Small intestine (tissue), 7 donors: ENCODE measurements at regions not wholly inside any gene's neighbourhood (a gene's known extent, or its start where the extent isn't known, plus 50 kb on each side); places are given as distances from the start of the nearest gene placed in this dataset.

Source experiments
- DNase-seq, 2 donors: peaks; one replicate each; pipeline versions ENCODE4 v3.0.0 to v3.0.0-alpha.2; 2013
- FAIRE-seq: peaks from 2 replicates; lab custom pipeline; 2012; peaks lifted over from hg19 to GRCh38; lab: Jason Lieb, UNC
- H3K27ac ChIP-seq, 3 donors: one replicate each; pipeline ENCODE4 v1.5.1; 2013; ENCODE audit warnings: low read length in 2 of 3, mild to moderate bottlenecking in 2 of 3, control low read depth in 1 of 3, inconsistent platforms in 1 of 3, low read depth in 1 of 3, moderate library complexity in 1 of 3
- H3K27me3 ChIP-seq, 3 donors: one replicate each; pipeline ENCODE4 v1.6.1; 2013; ENCODE audit warnings: low read length in 3 of 3, inconsistent platforms in 1 of 3; ENCODE audit not compliant: control insufficient read depth in 3 of 3, insufficient read depth in 3 of 3
- H3K36me3 ChIP-seq, 3 donors: one replicate each; pipeline ENCODE4 v1.6.1; 2013; ENCODE audit warnings: low read length in 3 of 3, inconsistent platforms in 1 of 3, low read depth in 1 of 3, mild to moderate bottlenecking in 1 of 3, moderate library complexity in 1 of 3; ENCODE audit not compliant: control insufficient read depth in 3 of 3, insufficient read depth in 2 of 3
- H3K4me1 ChIP-seq, 3 donors: one replicate each; pipeline ENCODE4 v1.6.1; 2013; ENCODE audit warnings: low read length in 2 of 3, inconsistent platforms in 1 of 3, low read depth in 1 of 3, mild to moderate bottlenecking in 1 of 3, moderate library complexity in 1 of 3; ENCODE audit not compliant: control insufficient read depth in 3 of 3, insufficient read depth in 2 of 3
- H3K4me3 ChIP-seq, 3 donors: one replicate each; pipeline ENCODE4 v1.5.1; 2013; ENCODE audit warnings: low read length in 3 of 3, control low read depth in 1 of 3, inconsistent platforms in 1 of 3, low read depth in 1 of 3, mild to moderate bottlenecking in 1 of 3, moderate library complexity in 1 of 3
- H3K9me3 ChIP-seq, 2 donors: one replicate each; pipeline ENCODE4 v1.6.1; 2013; ENCODE audit warnings: low read depth in 1 of 2, low read length in 1 of 2; ENCODE audit not compliant: control insufficient read depth in 2 of 2, insufficient read depth in 1 of 2
- WGBS, 3 donors: extraction: QIAGEN DNeasy Blood & Tissue Kit; methylation state at CpG; one replicate each; pipeline ENCODE4 v1.1.7; 2013; 5-methylcytosine and 5-hydroxymethylcytosine counted together
- donor health status: healthy with polysubstance abuse.
- donor health status: control.
- donor health status: control.
- donor health status: Bipolar disorder and iron deficiency.
- donor health status: healthy.

DNA sequence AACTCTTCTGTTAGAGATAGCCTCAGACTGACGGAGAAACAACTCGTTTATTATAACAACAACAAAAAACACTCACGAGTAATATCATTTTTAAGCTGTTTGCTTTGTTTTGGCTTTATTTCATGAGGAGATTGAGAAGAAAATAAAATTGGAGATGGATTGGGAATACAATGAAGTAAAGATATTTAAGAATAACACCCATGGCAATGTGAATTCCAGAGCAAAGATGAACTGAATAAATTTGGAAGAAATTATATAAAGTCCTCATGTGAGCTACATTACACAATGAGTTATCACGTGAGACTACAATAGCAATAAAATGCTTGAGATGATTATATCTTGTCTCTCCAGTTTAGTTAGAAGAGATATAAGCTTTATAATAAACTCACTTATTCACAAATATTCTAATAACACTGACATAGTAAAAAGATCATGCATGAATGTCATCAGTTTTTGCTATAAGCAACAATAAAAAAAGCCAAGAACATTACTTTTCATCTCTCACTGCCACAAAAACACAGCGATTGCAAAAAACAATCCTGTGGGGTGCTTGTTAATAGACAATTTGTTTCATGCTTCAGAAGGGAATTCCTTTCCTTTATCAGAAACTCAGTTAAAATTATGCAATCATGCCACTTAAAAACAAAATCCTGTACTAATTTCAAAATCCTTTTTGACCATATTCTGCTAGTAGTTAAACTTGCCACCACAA, 696.7 kb upstream of the MARCKS start:
- WGBS, 3 donors: 64 to 79% (median 78%) methylated on average over 5 of the region's 5 CpGs
- Histone ChIP-seq H3K4me3 (no peak overlapping the region), H3K4me1 (no peaks in the 10 kb centered on the region), H3K36me3 (no peaks in the 10 kb centered on the region), H3K27ac (no peak overlapping the region), H3K9me3 (no peaks in the 10 kb centered on the region), H3K27me3 (no peaks in the 10 kb centered on the region)
- DNase-seq (no peak), FAIRE-seq (no peak)

DNA sequence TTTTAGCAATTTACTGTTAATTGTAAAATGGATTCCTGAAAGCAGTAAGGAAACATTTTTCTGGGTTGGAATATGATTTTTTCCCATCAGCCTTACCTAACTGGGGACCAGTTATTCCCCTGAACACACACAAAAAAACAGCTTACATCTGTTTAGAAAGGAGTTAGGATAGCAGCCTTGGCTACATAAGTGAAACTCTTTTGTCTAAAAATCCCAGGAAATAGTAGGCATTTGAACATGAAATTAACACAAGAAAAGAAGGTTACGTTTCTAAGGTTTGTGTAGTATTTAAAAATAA, 696.2 kb upstream of the MARCKS start:
- no peaks in the 10 kb centered on the region for H3K36me3 ChIP-seq

DNA sequence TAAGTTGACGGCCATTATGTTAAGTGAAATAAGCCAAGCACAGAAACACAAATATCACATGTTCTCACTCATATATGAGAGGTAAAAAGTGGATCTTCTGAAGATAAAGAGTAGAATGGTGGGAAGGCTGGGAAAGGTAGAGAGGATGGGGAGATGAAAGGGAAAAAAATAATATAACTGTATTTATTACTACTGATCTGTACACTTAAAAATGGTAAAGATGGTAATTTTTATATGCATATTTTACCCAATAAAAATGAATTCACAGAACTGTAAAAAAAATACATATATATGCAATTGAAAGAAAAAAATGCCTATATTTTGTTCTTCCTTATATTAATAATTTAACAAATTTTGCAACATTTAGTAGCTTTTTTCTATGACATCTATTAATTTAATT, 694.4 kb upstream of the MARCKS start:
- DNase-seq (no peak), FAIRE-seq (peak; percentile 67)
- H3K9me3 ChIP-seq: no peaks in the 10 kb centered on the region
- H3K27ac ChIP-seq: no peak overlapping the region
- H3K36me3 ChIP-seq: no peaks in the 10 kb centered on the region
- 92 to 98% (median 97%) methylated on average over 1 of the region's 1 CpG for WGBS, 3 donors
- H3K4me1 ChIP-seq: no peaks in the 10 kb centered on the region
- no peaks in the 10 kb centered on the region for H3K27me3 ChIP-seq
- H3K4me3 ChIP-seq: no peak overlapping the region

More for the DNA sequence above, 696.2 kb upstream of the MARCKS start:
- Histone ChIP-seq H3K4me3 (no peak overlapping the region), H3K27ac (no peak overlapping the region), H3K4me1 (no peaks in the 10 kb centered on the region), H3K9me3 (no peaks in the 10 kb centered on the region), H3K27me3 (no peaks in the 10 kb centered on the region)
- FAIRE-seq (no peak), DNase-seq (no peak)
- 62 to 89% (median 81%) methylated on average over 1 of the region's 1 CpG for WGBS, 3 donors

DNA sequence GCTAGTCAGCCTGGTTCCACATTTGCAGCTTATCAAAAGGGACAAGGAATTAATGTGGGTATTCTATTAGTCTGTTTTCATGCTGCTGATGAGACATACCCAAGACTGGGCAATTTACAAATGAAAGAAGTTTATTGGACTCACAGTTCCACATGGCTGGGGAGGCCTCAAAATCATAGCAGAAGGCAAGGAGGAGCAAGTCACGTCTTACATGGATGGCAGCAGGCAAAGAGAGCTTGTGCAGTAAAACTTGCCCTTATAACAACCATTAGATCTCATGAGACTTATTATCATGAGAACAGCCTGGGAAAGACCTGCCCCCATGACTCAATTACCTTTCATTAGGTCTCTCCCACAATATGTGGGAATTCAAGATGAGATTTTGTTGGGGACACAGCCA, 689.1 kb upstream of the MARCKS start:
- DNase-seq (no peak), FAIRE-seq (no peak)
- Histone ChIP-seq H3K4me1 (no peaks in the 10 kb centered on the region), H3K9me3 (peaks cover 0 to 4% of the 10 kb centered on the region in 2 donors), H3K36me3 (no peaks in the 10 kb centered on the region), H3K27me3 (no peaks in the 10 kb centered on the region), H3K27ac (no peak overlapping the region), H3K4me3 (no peak overlapping the region)
- WGBS, 3 donors: 80 to 89% (median 80%) methylated on average over 1 of the region's 1 CpG

DNA sequence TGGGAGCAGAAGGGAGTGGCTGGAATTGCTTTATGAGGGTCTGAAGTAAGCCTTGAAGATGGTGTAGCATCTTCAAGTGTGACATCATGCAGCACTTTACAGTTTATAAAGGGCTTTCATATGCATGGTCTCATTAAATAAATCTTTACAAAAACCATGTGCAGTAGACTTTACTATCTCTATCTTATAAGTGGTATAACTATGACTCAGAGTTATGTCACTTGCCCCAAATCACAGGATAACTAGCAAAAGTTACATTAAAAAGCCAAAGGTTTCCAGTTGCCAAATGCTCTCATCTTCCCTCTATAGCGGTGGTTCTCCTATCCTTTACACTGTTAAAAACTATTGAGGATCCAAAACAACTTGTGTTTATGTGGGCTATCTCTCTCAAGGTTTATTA, 687.7 kb upstream of the MARCKS start:
- no peaks in the 10 kb centered on the region for H3K4me1 ChIP-seq
- WGBS, 3 donors: 90 to 93% (median 93%) methylated on average over 1 of the region's 1 CpG
- FAIRE-seq (no peak), DNase-seq (no peak)
- H3K27me3 ChIP-seq: no peaks in the 10 kb centered on the region
- H3K27ac ChIP-seq: no peak overlapping the region
- H3K4me3 ChIP-seq: no peak overlapping the region
- H3K9me3 ChIP-seq: peaks cover 0 to 4% of the 10 kb centered on the region in 2 donors
- no peaks in the 10 kb centered on the region for H3K36me3 ChIP-seq

DNA sequence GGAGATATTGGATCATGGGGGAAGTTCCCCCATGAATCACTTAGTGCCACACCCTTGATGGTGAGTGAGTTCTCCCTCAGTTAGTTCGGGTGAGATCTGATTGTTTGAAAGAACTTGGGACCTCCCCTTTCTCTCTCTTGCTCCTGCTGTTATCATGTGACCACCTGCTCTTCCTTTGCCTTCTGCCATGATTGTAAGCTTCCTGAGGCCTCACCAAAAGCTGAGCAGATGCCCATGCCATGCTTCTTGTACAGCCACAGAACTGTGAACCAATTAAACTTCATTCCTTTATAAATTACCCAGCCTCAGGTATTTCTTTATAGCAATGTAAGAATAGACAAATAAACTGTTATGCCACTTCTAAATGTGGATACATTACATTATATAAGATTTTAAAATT, 686.7 kb upstream of the MARCKS start:
- H3K4me1 ChIP-seq: no peaks in the 10 kb centered on the region
- FAIRE-seq: no peak

DNA sequence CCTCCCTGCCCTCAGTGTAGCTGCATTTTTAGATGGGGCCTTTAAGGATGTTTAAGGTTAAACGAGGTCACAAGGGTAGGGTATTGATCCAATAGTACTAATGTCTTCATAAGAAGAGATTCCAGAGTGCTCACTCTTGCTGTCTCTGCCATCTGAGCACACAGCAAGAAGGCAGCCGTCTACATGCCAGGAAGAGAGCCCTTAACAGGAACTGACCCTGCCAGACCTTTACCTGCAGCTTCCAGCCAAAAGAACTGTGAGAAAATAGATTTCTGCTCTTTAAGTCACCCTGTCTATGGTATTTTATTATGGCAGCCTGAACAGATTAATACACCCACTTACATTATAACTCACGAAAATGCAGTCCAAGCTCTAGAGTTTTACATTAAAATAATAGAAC, 685.3 kb upstream of the MARCKS start:
- Histone ChIP-seq H3K9me3 (peaks cover 0 to 4% of the 10 kb centered on the region in 2 donors), H3K4me3 (no peak overlapping the region), H3K4me1 (no peaks in the 10 kb centered on the region), H3K27me3 (no peaks in the 10 kb centered on the region), H3K27ac (no peak overlapping the region), H3K36me3 (no peaks in the 10 kb centered on the region)
- DNase-seq (no peak), FAIRE-seq (no peak)
- 61 to 74% (median 67%) methylated on average over 3 of the region's 3 CpGs for WGBS, 3 donors

More for the DNA sequence above, 686.7 kb upstream of the MARCKS start:
- no peaks in the 10 kb centered on the region for H3K27me3 ChIP-seq
- H3K9me3 ChIP-seq: peaks cover 0 to 4% of the 10 kb centered on the region in 2 donors
- H3K4me3 ChIP-seq: no peak overlapping the region
- WGBS, 3 donors: 74 to 90% (median 76%) methylated on average over 1 of the region's 1 CpG
- DNase-seq: no peak
- no peak overlapping the region for H3K27ac ChIP-seq
- no peaks in the 10 kb centered on the region for H3K36me3 ChIP-seq

DNA sequence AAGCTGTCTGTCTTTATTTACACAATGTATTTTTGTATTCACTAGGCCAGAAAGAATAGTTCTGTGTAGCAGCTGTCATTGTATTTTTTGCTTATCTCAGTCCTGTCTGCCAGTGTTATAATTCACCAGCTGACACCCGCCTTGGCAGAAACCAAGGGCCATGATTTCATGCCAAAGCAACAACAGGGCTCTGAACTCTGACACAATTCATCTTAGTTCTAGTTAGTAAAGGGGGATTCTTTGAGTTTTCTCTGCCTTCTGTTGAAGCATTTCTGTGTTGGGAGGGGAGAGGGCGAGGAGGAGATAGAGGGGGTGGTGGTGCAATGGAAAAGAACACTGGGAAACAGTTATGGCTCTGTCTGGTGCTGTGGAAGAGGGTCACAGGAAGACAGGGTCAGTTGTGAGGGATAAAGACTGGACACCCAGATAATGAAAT, 684.6 kb upstream of the MARCKS start:
- H3K27me3 ChIP-seq: no peaks in the 10 kb centered on the region
- no peak overlapping the region for H3K27ac ChIP-seq
- no peak overlapping the region for H3K4me3 ChIP-seq
- H3K36me3 ChIP-seq: no peaks in the 10 kb centered on the region
- WGBS, 3 donors: 11 to 53% (median 24%) methylated on average over 2 of the region's 2 CpGs
- FAIRE-seq (no peak), DNase-seq (peak; percentile 16 to 27)
- no peaks in the 10 kb centered on the region for H3K4me1 ChIP-seq
- peaks cover 0 to 4% of the 10 kb centered on the region in 2 donors for H3K9me3 ChIP-seq

DNA sequence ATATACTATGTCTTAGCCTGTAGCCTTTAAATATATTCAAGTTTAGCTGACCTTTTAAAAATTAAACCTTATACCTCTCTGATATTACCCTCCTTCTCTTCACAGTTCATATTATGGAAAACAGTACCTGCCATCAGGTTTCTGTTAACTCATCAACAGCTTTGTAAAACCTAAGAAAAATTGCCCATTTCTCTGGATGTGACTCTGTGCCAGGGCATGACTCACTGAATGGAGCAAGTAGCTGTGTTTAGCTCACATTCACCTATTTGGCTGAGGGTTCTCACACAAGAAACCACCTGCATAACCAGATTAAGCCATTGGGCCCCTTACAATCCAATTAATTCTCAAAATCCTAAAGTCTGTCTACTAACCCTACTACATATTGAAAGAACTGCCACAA, 678.8 kb upstream of the MARCKS start:
- no peaks in the 10 kb centered on the region for H3K9me3 ChIP-seq
- FAIRE-seq (no peak), DNase-seq (no peak)
- no peak overlapping the region for H3K27ac ChIP-seq
- H3K36me3 ChIP-seq: no peaks in the 10 kb centered on the region
- H3K4me3 ChIP-seq: no peak overlapping the region
- H3K27me3 ChIP-seq: no peaks in the 10 kb centered on the region
- H3K4me1 ChIP-seq: no peaks in the 10 kb centered on the region
